Activated CD8-positive, alpha-beta T cell treated with anti-CD3 and anti-CD28 coated beads for 36 hours (primary cell): ENCODE measurements at regions not wholly inside any gene's neighbourhood (a gene's known extent, or its start where the extent isn't known, plus 50 kb on each side); places are given as distances from the start of the nearest gene placed in this dataset.

ENCODE experiments used
- ATAC-seq: fragments of 200-7000 bp; cut with Tn5 transposase; one replicate; pipeline ENCODE4 v1.10.0; 2021; ENCODE audit warnings: mild to moderate bottlenecking, moderate library complexity
- CTCF ChIA-PET: fragments of 350-600 bp; sonication (Branson Sonifier 250); formaldehyde crosslinking; loops from one replicate; lab custom pipeline; 2021; ENCODE audit warnings: antibody characterized with exemption; lab: Charles Lee
- POLR2A ChIA-PET: fragments of 350-600 bp; sonication (Branson Sonifier 250); formaldehyde crosslinking; loops from one replicate; lab custom pipeline; 2021; ENCODE audit warnings: antibody characterized with exemption; lab: Charles Lee
- DNase-seq: peaks from one replicate; pipeline ENCODE4 v3.0.0-alpha.2; 2020
- H3K27ac Mint-ChIP-seq: one replicate; pipeline ENCODE4 v1.8.0; 2021; ENCODE audit warnings: mild to moderate bottlenecking, mixed read lengths
- H3K27me3 Mint-ChIP-seq: one replicate; pipeline ENCODE4 v1.8.0; 2021; ENCODE audit warnings: mixed read lengths
- H3K36me3 Mint-ChIP-seq: one replicate; pipeline ENCODE4 v1.8.0; 2021; ENCODE audit warnings: low read depth, mixed read lengths
- H3K4me1 Mint-ChIP-seq: one replicate; pipeline ENCODE4 v1.8.0; 2021; ENCODE audit warnings: low read depth, mixed read lengths
- H3K4me3 Mint-ChIP-seq: one replicate; pipeline ENCODE4 v1.8.0; 2021; ENCODE audit warnings: mild to moderate bottlenecking, moderate library complexity, mixed read lengths
- H3K9me3 Mint-ChIP-seq: one replicate; pipeline ENCODE4 v1.8.0; 2021; ENCODE audit warnings: mixed read lengths
- intact Hi-C: fragments of 100-400 bp; cut with micrococcal nuclease; formaldehyde crosslinking; loops from one replicate; pipeline ENCODE4 v1.10.0; 2022
- TF ChIP-seq, protein P1 (sequence below): fragments of 200-600 bp; IDR thresholded peaks from one replicate; pipeline ENCODE4 v1.8.0; 2022; ENCODE audit warnings: antibody characterized with exemption, mild to moderate bottlenecking

DNA sequence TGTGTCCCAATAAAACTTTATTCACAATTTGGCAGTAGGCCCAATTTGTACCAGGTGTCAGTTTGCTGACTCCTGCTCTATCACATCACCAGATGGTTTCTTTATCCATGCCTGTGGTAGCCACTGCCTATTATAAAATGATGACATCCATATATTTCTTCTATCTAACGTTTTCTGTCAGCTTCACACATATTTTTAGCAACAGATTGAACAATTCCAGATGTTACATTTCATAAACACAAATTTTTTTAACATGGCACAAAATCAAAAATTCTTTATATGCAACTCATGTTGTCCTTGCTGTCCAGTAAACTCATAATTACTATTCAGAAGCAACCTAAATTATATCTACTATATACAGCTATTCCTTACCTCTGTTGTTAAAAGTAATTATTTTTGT is 1371.6 kb downstream of the NSUN3 start:
- Mint-ChIP-seq H3K36me3 (no peaks in the 10 kb centered on the region), H3K9me3 (peaks cover 6% of the 10 kb centered on the region), H3K4me3 (no peak overlapping the region), H3K4me1 (no peaks in the 10 kb centered on the region), H3K27ac (no peak overlapping the region), H3K27me3 (no peaks in the 10 kb centered on the region)
- CTCF ChIA-PET: no interaction called here
- intact Hi-C loops: no loop called here
- TF ChIP-seq, protein P1, sequence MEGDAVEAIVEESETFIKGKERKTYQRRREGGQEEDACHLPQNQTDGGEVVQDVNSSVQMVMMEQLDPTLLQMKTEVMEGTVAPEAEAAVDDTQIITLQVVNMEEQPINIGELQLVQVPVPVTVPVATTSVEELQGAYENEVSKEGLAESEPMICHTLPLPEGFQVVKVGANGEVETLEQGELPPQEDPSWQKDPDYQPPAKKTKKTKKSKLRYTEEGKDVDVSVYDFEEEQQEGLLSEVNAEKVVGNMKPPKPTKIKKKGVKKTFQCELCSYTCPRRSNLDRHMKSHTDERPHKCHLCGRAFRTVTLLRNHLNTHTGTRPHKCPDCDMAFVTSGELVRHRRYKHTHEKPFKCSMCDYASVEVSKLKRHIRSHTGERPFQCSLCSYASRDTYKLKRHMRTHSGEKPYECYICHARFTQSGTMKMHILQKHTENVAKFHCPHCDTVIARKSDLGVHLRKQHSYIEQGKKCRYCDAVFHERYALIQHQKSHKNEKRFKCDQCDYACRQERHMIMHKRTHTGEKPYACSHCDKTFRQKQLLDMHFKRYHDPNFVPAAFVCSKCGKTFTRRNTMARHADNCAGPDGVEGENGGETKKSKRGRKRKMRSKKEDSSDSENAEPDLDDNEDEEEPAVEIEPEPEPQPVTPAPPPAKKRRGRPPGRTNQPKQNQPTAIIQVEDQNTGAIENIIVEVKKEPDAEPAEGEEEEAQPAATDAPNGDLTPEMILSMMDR: no peak
- DNase-seq (no peak), ATAC-seq (no peak)
- POLR2A ChIA-PET: no interaction called here

DNA sequence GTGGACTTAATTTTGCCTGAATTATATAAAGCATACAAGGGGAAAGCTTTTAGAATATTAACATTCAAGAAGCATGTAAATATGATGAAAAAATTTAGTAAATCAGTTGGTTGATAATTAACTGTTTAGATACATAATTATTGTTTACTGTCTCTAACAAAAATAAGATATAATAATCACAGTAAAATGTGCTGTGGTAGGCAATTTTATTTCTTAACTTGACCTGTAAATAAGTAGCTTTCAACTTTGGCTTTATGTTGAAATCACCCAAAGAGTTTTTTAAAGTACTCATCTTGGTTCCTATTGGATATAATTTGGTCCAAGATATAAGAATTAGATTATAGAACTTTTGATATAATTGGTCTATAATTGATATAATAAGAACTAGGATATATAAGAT is 1374.5 kb downstream of the NSUN3 start:
- intact Hi-C loops: no loop called here
- Mint-ChIP-seq H3K27me3 (no peaks in the 10 kb centered on the region), H3K4me3 (no peak overlapping the region), H3K36me3 (no peaks in the 10 kb centered on the region), H3K4me1 (no peaks in the 10 kb centered on the region), H3K9me3 (peaks cover 5% of the 10 kb centered on the region), H3K27ac (no peak overlapping the region)
- POLR2A ChIA-PET: no interaction called here
- TF ChIP-seq, protein P1: no peak
- no peak for ATAC-seq
- DNase-seq: no peak
- CTCF ChIA-PET: no interaction called here

DNA sequence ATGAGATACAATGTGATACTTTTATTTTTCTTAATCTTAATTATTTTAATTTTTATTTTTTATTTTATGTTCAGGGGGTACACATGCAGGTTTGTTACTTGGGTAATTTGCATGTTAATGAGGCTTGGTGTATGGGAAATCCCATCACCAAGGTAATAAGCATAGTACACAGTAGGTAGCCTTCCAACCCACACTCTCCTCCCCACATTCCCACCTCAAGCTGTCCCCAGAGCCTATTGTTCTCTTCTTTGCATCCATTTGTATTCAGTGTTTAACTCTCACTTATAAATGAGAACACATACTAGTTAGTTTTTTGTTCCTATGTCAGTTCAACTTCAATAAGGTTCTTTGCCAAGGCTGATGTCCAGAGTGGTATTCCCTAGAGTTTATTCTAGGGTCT is 1375.4 kb downstream of the NSUN3 start:
- DNase-seq: no peak
- no peaks in the 10 kb centered on the region for H3K27me3 Mint-ChIP-seq
- ATAC-seq: no peak

DNA sequence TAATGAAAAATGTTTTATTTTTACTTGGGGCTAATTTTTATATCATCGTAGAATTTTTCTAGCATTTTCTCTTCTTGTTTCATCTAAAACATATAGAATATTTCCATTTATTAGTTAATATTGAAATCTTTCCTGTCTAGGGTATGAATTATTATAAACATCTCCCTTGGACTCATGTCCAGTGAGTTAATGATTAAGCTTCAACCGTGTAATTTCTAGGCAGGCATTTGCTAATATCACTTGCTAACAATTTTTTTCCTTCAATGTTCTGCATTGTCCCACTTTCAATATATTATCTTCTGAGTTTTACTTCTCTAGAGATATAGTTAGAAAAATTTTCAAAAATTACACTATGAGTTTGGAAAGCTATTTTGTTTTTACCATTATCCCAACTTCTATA is 1371.6 kb upstream of the EPHA6 start:
- DNase-seq (no peak), ATAC-seq (no peak)
- Mint-ChIP-seq H3K27ac (no peak overlapping the region), H3K4me1 (no peaks in the 10 kb centered on the region), H3K9me3 (peaks cover 2% of the 10 kb centered on the region), H3K27me3 (no peaks in the 10 kb centered on the region), H3K4me3 (no peak overlapping the region), H3K36me3 (no peaks in the 10 kb centered on the region)
- intact Hi-C loops: no loop called here
- POLR2A ChIA-PET: no interaction called here
- TF ChIP-seq, protein P1: no peak
- CTCF ChIA-PET: no interaction called here

More for the DNA sequence above, 1375.4 kb downstream of the NSUN3 start:
- H3K36me3 Mint-ChIP-seq: no peaks in the 10 kb centered on the region
- H3K4me1 Mint-ChIP-seq: no peaks in the 10 kb centered on the region
- TF ChIP-seq, protein P1: no peak
- H3K4me3 Mint-ChIP-seq: no peak overlapping the region
- ChIA-PET CTCF (no interaction called here), POLR2A (no interaction called here)
- peaks cover 5% of the 10 kb centered on the region for H3K9me3 Mint-ChIP-seq
- H3K27ac Mint-ChIP-seq: no peak overlapping the region
- intact Hi-C loops: no loop called here

DNA sequence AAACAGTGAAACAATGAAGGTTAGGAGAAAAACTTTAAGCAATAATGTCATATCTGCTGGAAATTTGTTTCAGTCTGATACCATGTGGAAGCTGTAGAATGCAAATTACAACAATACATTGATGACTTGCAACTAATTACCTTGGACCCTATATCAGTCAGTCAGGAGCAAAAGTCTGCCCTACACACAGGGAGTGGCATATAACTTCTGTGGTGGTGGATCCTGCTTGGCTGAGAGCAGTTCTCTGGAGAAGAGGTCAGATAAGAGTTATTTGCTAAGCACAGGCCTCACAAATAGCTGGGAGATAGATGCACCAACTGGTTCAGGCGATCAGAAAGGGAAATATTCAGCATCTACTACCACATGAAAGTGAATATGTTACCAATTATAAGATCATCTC is 1364.6 kb upstream of the EPHA6 start:
- no peak overlapping the region for H3K4me3 Mint-ChIP-seq
- intact Hi-C loops: no loop called here
- POLR2A ChIA-PET: no interaction called here
- H3K36me3 Mint-ChIP-seq: no peaks in the 10 kb centered on the region
- no peaks in the 10 kb centered on the region for H3K27me3 Mint-ChIP-seq
- no peaks in the 10 kb centered on the region for H3K4me1 Mint-ChIP-seq
- TF ChIP-seq, protein P1: no peak
- H3K9me3 Mint-ChIP-seq: no peaks in the 10 kb centered on the region
- DNase-seq (no peak), ATAC-seq (no peak)
- H3K27ac Mint-ChIP-seq: no peak overlapping the region
- CTCF ChIA-PET: no interaction called here
